HG02981 (cell line): ENCODE measurements at regions not wholly inside any gene's neighbourhood (a gene's known extent, or its start where the extent isn't known, plus 50 kb on each side); places are given as distances from the start of the nearest gene placed in this dataset.

Experiments used
- ATAC-seq: cut with Tn5 transposase; IDR thresholded peaks from one replicate; pipeline ENCODE4 v1.9.1; 2021; ENCODE audit warnings: mild to moderate bottlenecking, moderate library complexity; ENCODE audit not compliant: unreplicated experiment

- ATAC-seq, result no peak
These were observed 80.0 kb downstream of the CENPW start for GRCh38 chr6:126419901-126420300.

- no peak for ATAC-seq
These were observed 83.0 kb downstream of the CENPW start for GRCh38 chr6:126422912-126423311.

- ATAC-seq, result no peak
These were observed 87.8 kb downstream of the CENPW start for GRCh38 chr6:126427713-126428112.

- no peak for ATAC-seq
These were observed 90.0 kb downstream of the CENPW start for GRCh38 chr6:126429866-126430265.

GRCh38 chr6:126432564-126432963 lies 92.6 kb downstream of the CENPW start:
- ATAC-seq, result no peak

GRCh38 chr6:126433927-126434326 lies 94.0 kb downstream of the CENPW start:
- no peak for ATAC-seq

GRCh38 chr6:126437205-126437604 lies 97.3 kb downstream of the CENPW start:
- ATAC-seq, result no peak

GRCh38 chr6:126439040-126439439 lies 99.1 kb downstream of the CENPW start:
- no peak for ATAC-seq

- peak; percentile 61 for ATAC-seq
These were observed 101.0 kb downstream of the CENPW start for GRCh38 chr6:126440923-126441322.

- no peak for ATAC-seq
These were observed 104.9 kb downstream of the CENPW start for GRCh38 chr6:126444659-126445273.

- ATAC-seq, result no peak
These were observed 106.3 kb downstream of the CENPW start for GRCh38 chr6:126446248-126446647.

GRCh38 chr6:126447367-126447766 lies 107.5 kb downstream of the CENPW start:
- no peak for ATAC-seq

GRCh38 chr6:126461045-126461444 lies 121.1 kb downstream of the CENPW start:
- no peak for ATAC-seq

GRCh38 chr6:126464245-126464644 lies 124.3 kb downstream of the CENPW start:
- no peak for ATAC-seq

- ATAC-seq, result no peak
These were observed 135.5 kb downstream of the CENPW start for GRCh38 chr6:126475449-126475848.

GRCh38 chr6:126477678-126478077 lies 137.8 kb downstream of the CENPW start:
- ATAC-seq, result no peak

GRCh38 chr6:126480268-126480667 lies 140.4 kb downstream of the CENPW start:
- ATAC-seq, result no peak

GRCh38 chr6:126481319-126481718 lies 141.4 kb downstream of the CENPW start:
- ATAC-seq, result no peak

- ATAC-seq, result no peak
These were observed 164.9 kb downstream of the CENPW start for GRCh38 chr6:126504792-126505191.

GRCh38 chr6:126513198-126513597 lies 173.3 kb downstream of the CENPW start:
- no peak for ATAC-seq

GRCh38 chr6:126516411-126516810 lies 176.5 kb downstream of the CENPW start:
- no peak for ATAC-seq

GRCh38 chr6:126524811-126525326 lies 185.0 kb downstream of the CENPW start:
- no peak for ATAC-seq

GRCh38 chr6:126526547-126526946 lies 186.6 kb downstream of the CENPW start:
- no peak for ATAC-seq
